ENCODE measurements at regions not wholly inside any gene's neighbourhood (a gene's known extent, or its start where the extent isn't known, plus 50 kb on each side); places are given as distances from the start of the nearest gene placed in this dataset.

DNA sequence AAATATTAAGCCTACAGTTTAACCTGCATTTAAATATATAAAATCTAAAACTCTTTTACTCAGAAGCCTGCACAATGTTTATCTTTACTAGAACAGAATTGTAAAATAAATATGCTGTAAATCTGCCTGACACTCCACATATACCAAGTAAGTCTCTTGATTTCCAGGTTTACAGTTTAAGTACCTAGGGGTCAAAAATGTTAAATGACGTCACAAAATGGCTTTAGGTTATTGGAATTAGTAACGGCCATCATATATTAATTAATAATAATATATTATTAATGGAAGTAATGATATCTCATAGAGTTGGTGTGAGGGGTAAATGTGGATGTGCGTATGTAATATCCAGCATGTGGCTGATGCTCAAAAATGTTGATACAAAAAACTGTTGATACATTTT lies 114.8 kb upstream of the ANO5 start:
- TF ChIP-seq POLR2AphosphoS5 (IDR thresholded peaks at IDR 0.05; ENCODE audit: low read depth, low read length) (no peak), POLR2A (IDR thresholded peaks at IDR 0.05; ENCODE audit: low read depth, low read length) (no peak), TAF1 (IDR thresholded peaks at IDR 0.05; ENCODE audit: low read depth, low read length) (no peak), SPI1 (IDR thresholded peaks at IDR 0.05; ENCODE audit: low read depth, low read length) (no peak)
